Suprapubic skin (tissue), 4 donors: ENCODE measurements at regions not wholly inside any gene's neighbourhood (a gene's known extent, or its start where the extent isn't known, plus 50 kb on each side); places are given as distances from the start of the nearest gene placed in this dataset.

Experiments used
- DNase-seq, 2 donors: peaks; one replicate each; pipeline ENCODE4 v3.0.0-alpha.2; 2019; ENCODE audit warnings: low spot score in 2 of 2
- H3K27ac ChIP-seq: fragments of 200-600 bp; sonication (generic); one replicate; pipeline ENCODE4 v1.5.1; 2019
- H3K27me3 ChIP-seq: fragments of 200-600 bp; sonication (generic); one replicate; pipeline ENCODE4 v1.5.1; 2019
- H3K36me3 ChIP-seq: fragments of 200-600 bp; sonication (generic); one replicate; pipeline ENCODE4 v1.5.1; 2019
- H3K4me1 ChIP-seq: fragments of 200-600 bp; sonication (generic); one replicate; pipeline ENCODE4 v1.5.1; 2019
- H3K4me3 ChIP-seq: fragments of 200-600 bp; sonication (generic); one replicate; pipeline ENCODE4 v1.5.1; 2019; ENCODE audit warnings: mild to moderate bottlenecking
- H3K9me3 ChIP-seq: fragments of 200-600 bp; sonication (generic); one replicate; pipeline ENCODE4 v1.5.1; 2019
- EP300 ChIP-seq: sonication (generic); formaldehyde crosslinking; IDR thresholded peaks from one replicate; pipeline ENCODE4 v1.6.1; 2017; ENCODE audit warnings: antibody characterized with exemption
- POLR2A ChIP-seq, 2 donors: fragments of 450-650 bp; IDR thresholded peaks; one replicate each; pipeline ENCODE4 v1.6.1; 2017; ENCODE audit warnings: antibody characterized with exemption in 2 of 2, mild to moderate bottlenecking in 2 of 2, moderate library complexity in 2 of 2
- POLR2AphosphoS5 ChIP-seq, 3 donors: sonication (generic); formaldehyde crosslinking; IDR thresholded peaks; one replicate each; pipeline ENCODE4 v1.6.1; 2017; ENCODE audit warnings: antibody characterized with exemption in 3 of 3
- WGBS: methylation state at CpG from one replicate; pipeline ENCODE4 v1.1.5; 2018; 5-methylcytosine and 5-hydroxymethylcytosine counted together
- TF ChIP-seq, protein P1 (sequence below), 2 donors: fragments of 200-600 bp in 1 of 2; fragments of 450-650 bp in 1 of 2; sonication (generic) in 1 of 2; IDR thresholded peaks; one replicate each; pipeline ENCODE4 v1.5.1; 2016 to 2019; ENCODE audit warnings: antibody characterized with exemption in 2 of 2, mild to moderate bottlenecking in 1 of 2, moderate library complexity in 1 of 2

DNA sequence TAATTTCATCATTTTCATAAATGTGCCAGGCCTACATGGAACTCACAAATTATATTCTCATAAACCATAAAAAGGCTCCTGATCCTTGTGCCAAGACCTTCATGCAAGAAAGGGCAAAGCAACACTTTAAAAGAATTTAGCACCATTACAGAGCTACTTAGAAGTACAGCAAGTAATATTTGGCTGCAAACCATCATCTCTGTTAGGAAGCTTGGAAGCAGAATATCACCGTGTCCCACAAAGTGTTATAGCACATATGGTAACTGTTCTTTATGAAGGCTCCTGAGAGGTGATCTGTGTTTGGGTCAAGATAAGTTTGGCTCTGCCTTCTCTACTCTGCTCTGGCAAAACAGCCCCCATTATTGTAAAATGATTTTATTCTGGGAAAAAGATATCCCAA, 59.7 kb upstream of the KCNJ3 start:
- no peak for TF ChIP-seq POLR2A (IDR thresholded peaks at IDR 0.05)
- TF ChIP-seq, protein P1, sequence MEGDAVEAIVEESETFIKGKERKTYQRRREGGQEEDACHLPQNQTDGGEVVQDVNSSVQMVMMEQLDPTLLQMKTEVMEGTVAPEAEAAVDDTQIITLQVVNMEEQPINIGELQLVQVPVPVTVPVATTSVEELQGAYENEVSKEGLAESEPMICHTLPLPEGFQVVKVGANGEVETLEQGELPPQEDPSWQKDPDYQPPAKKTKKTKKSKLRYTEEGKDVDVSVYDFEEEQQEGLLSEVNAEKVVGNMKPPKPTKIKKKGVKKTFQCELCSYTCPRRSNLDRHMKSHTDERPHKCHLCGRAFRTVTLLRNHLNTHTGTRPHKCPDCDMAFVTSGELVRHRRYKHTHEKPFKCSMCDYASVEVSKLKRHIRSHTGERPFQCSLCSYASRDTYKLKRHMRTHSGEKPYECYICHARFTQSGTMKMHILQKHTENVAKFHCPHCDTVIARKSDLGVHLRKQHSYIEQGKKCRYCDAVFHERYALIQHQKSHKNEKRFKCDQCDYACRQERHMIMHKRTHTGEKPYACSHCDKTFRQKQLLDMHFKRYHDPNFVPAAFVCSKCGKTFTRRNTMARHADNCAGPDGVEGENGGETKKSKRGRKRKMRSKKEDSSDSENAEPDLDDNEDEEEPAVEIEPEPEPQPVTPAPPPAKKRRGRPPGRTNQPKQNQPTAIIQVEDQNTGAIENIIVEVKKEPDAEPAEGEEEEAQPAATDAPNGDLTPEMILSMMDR (IDR thresholded peaks at IDR 0.05), result no peak
- no peak for TF ChIP-seq POLR2AphosphoS5 (IDR thresholded peaks at IDR 0.05)
- no peak for TF ChIP-seq EP300
- Histone ChIP-seq H3K4me1 (no peaks in the 10 kb centered on the region), H3K27ac (no peak overlapping the region), H3K27me3 (no peaks in the 10 kb centered on the region), H3K4me3 (no peak overlapping the region), H3K9me3 (no peaks in the 10 kb centered on the region), H3K36me3 (no peaks in the 10 kb centered on the region)
- WGBS, result 48% methylated on average over 1 of the region's 1 CpG
- DNase-seq, result no peak

DNA sequence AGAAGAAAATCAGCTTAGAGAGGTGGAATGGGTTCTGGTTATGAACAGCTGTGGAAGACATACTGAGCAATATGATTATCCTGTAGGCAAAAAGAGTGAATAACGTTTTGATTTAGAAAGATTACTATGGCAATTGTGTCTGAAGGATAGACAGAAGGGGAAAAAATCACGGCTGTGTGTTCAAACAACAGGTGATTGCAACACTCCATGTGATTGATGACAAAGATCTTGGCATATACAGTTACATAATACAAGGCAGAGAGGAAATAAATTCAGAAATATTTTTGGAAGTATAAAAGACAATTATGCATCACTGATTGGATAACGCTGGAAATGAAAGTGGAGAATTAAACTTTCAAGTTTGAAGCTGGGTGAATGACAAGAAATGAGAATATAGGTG, 58.5 kb upstream of the KCNJ3 start:
- no peaks in the 10 kb centered on the region for H3K4me1 ChIP-seq
- H3K36me3 ChIP-seq, result no peaks in the 10 kb centered on the region
- H3K27ac ChIP-seq, result no peak overlapping the region
- no peaks in the 10 kb centered on the region for H3K27me3 ChIP-seq
- H3K9me3 ChIP-seq, result no peaks in the 10 kb centered on the region
- whole genome bisulfite sequencing, result 46% methylated on average over 3 of the region's 3 CpGs
- no peak for DNase-seq
- no peak overlapping the region for H3K4me3 ChIP-seq
- TF ChIP-seq, protein P1 (IDR thresholded peaks at IDR 0.05), result no peak
- TF ChIP-seq POLR2AphosphoS5 (IDR thresholded peaks at IDR 0.05) (no peak), POLR2A (IDR thresholded peaks at IDR 0.05) (no peak), EP300 (no peak)
